Neuronal stem cell (in vitro differentiated cells): ENCODE measurements at regions not wholly inside any gene's neighbourhood (a gene's known extent, or its start where the extent isn't known, plus 50 kb on each side); places are given as distances from the start of the nearest gene placed in this dataset.

Experiments used
- DNase-seq: peaks from one replicate; pipeline ENCODE4 v3.0.0-alpha.2; 2013; ENCODE audit warnings: low spot score
- H2AFZ ChIP-seq: one replicate; pipeline ENCODE4 v1.6.1; 2013; ENCODE audit warnings: mild to moderate bottlenecking, low read length, inconsistent platforms
- H2AK5ac ChIP-seq: 2 replicates; pipeline ENCODE4 v1.6.1; 2013; ENCODE audit warnings: low read depth, mild to moderate bottlenecking, inconsistent platforms, low read length, moderate library complexity, mixed read lengths
- H2BK120ac ChIP-seq: 2 replicates; pipeline ENCODE4 v1.6.1; 2013; ENCODE audit warnings: low read depth, mild to moderate bottlenecking, inconsistent platforms, low read length, moderate library complexity, mixed read lengths
- H2BK12ac ChIP-seq: one replicate; pipeline ENCODE4 v1.6.1; 2013; ENCODE audit warnings: low read length, inconsistent platforms
- H2BK15ac ChIP-seq: 2 replicates; pipeline ENCODE4 v1.6.1; 2013; ENCODE audit warnings: mild to moderate bottlenecking, low read length, inconsistent platforms, mixed read lengths
- H2BK5ac ChIP-seq: one replicate; pipeline ENCODE4 v1.6.1; 2013; ENCODE audit warnings: inconsistent platforms, mild to moderate bottlenecking, low read length, moderate library complexity
- H3K14ac ChIP-seq: one replicate; pipeline ENCODE4 v1.6.1; 2013; ENCODE audit warnings: low read length, inconsistent platforms
- H3K18ac ChIP-seq: 2 replicates; pipeline ENCODE4 v1.6.1; 2013; ENCODE audit warnings: low read length, inconsistent platforms
- H3K23ac ChIP-seq: 2 replicates; pipeline ENCODE4 v1.6.1; 2013; ENCODE audit warnings: low read depth, mild to moderate bottlenecking, mixed read lengths, low read length, inconsistent platforms; ENCODE audit not compliant: poor library complexity
- H3K27ac ChIP-seq: replicated peaks from 3 replicates; pipeline ENCODE4 v1.5.1; 2013; ENCODE audit warnings: low read length, inconsistent platforms
- H3K27me3 ChIP-seq, 3 experiments: 2 replicates each; pipeline ENCODE4 v1.6.1; 2013; ENCODE audit warnings: low read length in 3 of 3, mild to moderate bottlenecking in 2 of 3, inconsistent platforms in 1 of 3, low read depth in 1 of 3, mixed read lengths in 1 of 3, moderate library complexity in 1 of 3; ENCODE audit not compliant: control insufficient read depth in 3 of 3, insufficient read depth in 3 of 3
- H3K36me3 ChIP-seq, 2 donors: replicated peaks in 1 of 2; 2 replicates each; pipeline ENCODE4 v1.6.1; 2013; ENCODE audit warnings: low read length in 2 of 2; ENCODE audit not compliant: control insufficient read depth in 2 of 2, insufficient read depth in 2 of 2
- H3K4ac ChIP-seq: 2 replicates; pipeline ENCODE4 v1.6.1; 2013; ENCODE audit warnings: inconsistent platforms, mild to moderate bottlenecking, low read length, moderate library complexity
- H3K4me1 ChIP-seq, 2 donors: 1 replicate in 1 of 2; 2 replicates in 1 of 2; pipeline ENCODE4 v1.6.1; 2013; ENCODE audit warnings: low read length in 2 of 2, low read depth in 1 of 2; ENCODE audit not compliant: control insufficient read depth in 2 of 2, insufficient read depth in 1 of 2
- H3K4me2 ChIP-seq: one replicate; pipeline ENCODE4 v1.6.1; 2013; ENCODE audit warnings: mild to moderate bottlenecking, low read length, inconsistent platforms; ENCODE audit not compliant: insufficient read depth, poor library complexity, severe bottlenecking
- H3K4me3 ChIP-seq, 2 donors: 2 replicates each; pipeline ENCODE4 v1.5.1; 2013; ENCODE audit warnings: low read length in 2 of 2, mild to moderate bottlenecking in 2 of 2, inconsistent platforms in 1 of 2, moderate library complexity in 1 of 2
- H3K79me1 ChIP-seq: one replicate; pipeline ENCODE4 v1.6.1; 2013; ENCODE audit warnings: low read depth, mild to moderate bottlenecking, inconsistent platforms, low read length, moderate library complexity
- H3K9ac ChIP-seq: one replicate; pipeline ENCODE4 v1.6.1; 2013; ENCODE audit warnings: mild to moderate bottlenecking, low read depth, low read length, inconsistent platforms; ENCODE audit not compliant: poor library complexity
- H3K9me3 ChIP-seq, 2 donors: replicated peaks in 1 of 2; 2 replicates each; pipeline versions ENCODE3 to v1.6.1; 2013; ENCODE audit warnings: low read length in 2 of 2, mild to moderate bottlenecking in 2 of 2, inconsistent platforms in 1 of 2, low read depth in 1 of 2, mixed read lengths in 1 of 2, moderate library complexity in 1 of 2; ENCODE audit not compliant: control insufficient read depth in 2 of 2, insufficient read depth in 1 of 2
- H4K8ac ChIP-seq: one replicate; pipeline ENCODE4 v1.6.1; 2013; ENCODE audit warnings: low read depth, mild to moderate bottlenecking, inconsistent platforms, low read length, moderate library complexity
- H4K91ac ChIP-seq: one replicate; pipeline ENCODE4 v1.6.1; 2013; ENCODE audit warnings: low read length, low read depth, mild to moderate bottlenecking, inconsistent platforms; ENCODE audit not compliant: poor library complexity
- WGBS, 2 donors: extraction: QIAGEN DNeasy Blood & Tissue Kit; methylation state at CpG; one replicate each; pipeline ENCODE4 v1.1.7; 2013; ENCODE audit warnings: missing lambda C conversion rate in 2 of 2, mixed read lengths in 1 of 2; ENCODE audit not compliant: insufficient read length in 2 of 2, insufficient replicate concordance in 1 of 2; ENCODE audit errors: extremely low coverage in 2 of 2; 5-methylcytosine and 5-hydroxymethylcytosine counted together

GRCh38 chr1:81209461-81209860 is 591.3 kb upstream of the ADGRL2 start:
- peak overlapping the region; percentile 51 for H3K27ac ChIP-seq
- no peak overlapping the region for H3K4me3 ChIP-seq
- H3K23ac ChIP-seq = no peak overlapping the region
- H3K4ac ChIP-seq = no peak overlapping the region
- H3K4me2 ChIP-seq = no peak overlapping the region
- no peak overlapping the region for H2AK5ac ChIP-seq
- no peak overlapping the region for H3K18ac ChIP-seq
- H3K9ac ChIP-seq = no peak overlapping the region
- no peaks in the 10 kb centered on the region for H3K79me1 ChIP-seq
- no peak overlapping the region for H3K14ac ChIP-seq
- H2BK5ac ChIP-seq = no peak overlapping the region
- no peak overlapping the region for H2BK12ac ChIP-seq
- no peak overlapping the region for H4K8ac ChIP-seq
- no peak for DNase-seq
- H3K36me3 ChIP-seq = no peaks in the 10 kb centered on the region
- H2BK15ac ChIP-seq = no peak overlapping the region
- H3K4me1 ChIP-seq = peaks cover 1 to 8% of the 10 kb centered on the region in 2 donors
- no peak overlapping the region for H2BK120ac ChIP-seq
- H3K27me3 ChIP-seq = no peaks in the 10 kb centered on the region
- H3K9me3 ChIP-seq = no peaks in the 10 kb centered on the region
- no peak overlapping the region for H2AFZ ChIP-seq
- no peak overlapping the region for H4K91ac ChIP-seq
- WGBS, 2 donors = no CpG with 5 or more reads among the region's 1 CpG

- Histone ChIP-seq H3K4me3 (no peak overlapping the region), H3K14ac (no peak overlapping the region), H3K9me3 (no peaks in the 10 kb centered on the region), H3K36me3 (no peaks in the 10 kb centered on the region), H3K18ac (peak overlapping the region; percentile 5), H3K27me3 (no peaks in the 10 kb centered on the region), H2BK120ac (no peak overlapping the region), H3K4me1 (peaks cover 1 to 13% of the 10 kb centered on the region in 2 donors), H3K4ac (no peak overlapping the region), H4K8ac (no peak overlapping the region), H3K4me2 (no peak overlapping the region), H3K9ac (no peak overlapping the region), H2AK5ac (no peak overlapping the region), H3K23ac (no peak overlapping the region), H3K79me1 (no peaks in the 10 kb centered on the region), H2AFZ (no peak overlapping the region), H2BK12ac (no peak overlapping the region), H2BK5ac (no peak overlapping the region), H2BK15ac (no peak overlapping the region), H4K91ac (no peak overlapping the region), H3K27ac (no peak overlapping the region)
- no CpG with 5 or more reads among the region's 13 CpGs for WGBS, 2 donors
- DNase-seq = no peak
Measured at GRCh38 chr1:81208441-81208840, 592.3 kb upstream of the ADGRL2 start.

DNA sequence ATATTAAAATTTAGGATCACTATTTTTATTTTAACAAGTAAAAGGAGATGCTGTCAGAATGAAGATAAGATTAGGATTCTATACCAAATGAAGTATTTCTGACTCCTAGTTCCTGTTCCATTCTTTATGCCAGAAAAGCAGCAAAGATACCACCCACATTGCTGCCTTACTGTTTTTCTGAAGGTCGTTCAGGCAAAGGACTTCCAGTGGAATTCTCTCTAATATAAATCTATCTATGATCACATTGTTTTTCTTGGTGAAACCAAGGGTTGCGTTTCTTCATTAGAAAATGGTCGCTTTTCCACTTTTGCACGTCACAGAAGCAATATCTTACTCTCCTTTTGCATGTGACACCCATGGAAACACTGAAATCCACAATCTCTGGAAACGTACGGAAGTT is 594.8 kb upstream of the ADGRL2 start:
- H3K9me3 ChIP-seq = no peaks in the 10 kb centered on the region
- H3K9ac ChIP-seq = no peak overlapping the region
- no peak overlapping the region for H3K4me3 ChIP-seq
- no peak overlapping the region for H4K8ac ChIP-seq
- H2AFZ ChIP-seq = no peak overlapping the region
- H3K23ac ChIP-seq = no peak overlapping the region
- H3K4me2 ChIP-seq = no peak overlapping the region
- no peak overlapping the region for H2BK120ac ChIP-seq
- H2BK12ac ChIP-seq = no peak overlapping the region
- no peaks in the 10 kb centered on the region for H3K79me1 ChIP-seq
- H3K27me3 ChIP-seq = no peaks in the 10 kb centered on the region
- no peak overlapping the region for H3K27ac ChIP-seq
- H3K4ac ChIP-seq = no peak overlapping the region
- peaks cover 0 to 26% of the 10 kb centered on the region in 2 donors for H3K4me1 ChIP-seq
- no CpG with 5 or more reads among the region's 6 CpGs for WGBS, 2 donors
- no peak for DNase-seq
- no peak overlapping the region for H2BK5ac ChIP-seq
- H2BK15ac ChIP-seq = no peak overlapping the region
- H2AK5ac ChIP-seq = no peak overlapping the region
- H4K91ac ChIP-seq = no peak overlapping the region
- no peak overlapping the region for H3K18ac ChIP-seq
- H3K14ac ChIP-seq = no peak overlapping the region
- H3K36me3 ChIP-seq = no peaks in the 10 kb centered on the region

DNA sequence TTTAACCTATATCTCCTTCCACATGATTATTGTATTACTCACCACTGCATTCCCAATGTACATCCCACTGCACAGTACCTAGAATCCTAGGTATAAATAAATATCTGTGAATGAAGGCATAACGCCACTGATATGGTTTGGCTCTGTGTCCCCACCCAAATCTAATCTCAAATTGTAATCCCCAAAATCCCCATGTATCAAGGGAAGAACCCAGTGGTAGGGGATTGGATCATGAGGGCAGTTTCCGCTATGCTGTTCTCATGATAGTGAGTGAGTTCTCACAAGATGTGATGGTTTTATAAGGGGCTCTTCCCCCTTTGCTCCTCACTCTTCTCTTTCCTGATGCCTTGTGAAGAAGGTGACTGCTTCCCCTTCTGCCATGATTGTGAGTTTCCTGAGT is 599.0 kb upstream of the ADGRL2 start:
- Histone ChIP-seq H2BK15ac (no peak overlapping the region), H3K9ac (no peak overlapping the region), H3K79me1 (no peaks in the 10 kb centered on the region), H3K36me3 (no peaks in the 10 kb centered on the region), H4K91ac (no peak overlapping the region), H3K4me3 (no peak overlapping the region), H3K27me3 (no peaks in the 10 kb centered on the region), H3K23ac (no peak overlapping the region), H3K27ac (no peak overlapping the region), H4K8ac (no peak overlapping the region), H3K14ac (no peak overlapping the region), H2BK5ac (no peak overlapping the region), H2AK5ac (no peak overlapping the region), H3K9me3 (no peaks in the 10 kb centered on the region), H2AFZ (no peak overlapping the region), H3K4me1 (peaks cover 0 to 26% of the 10 kb centered on the region in 2 donors), H2BK120ac (no peak overlapping the region), H3K4ac (no peak overlapping the region), H2BK12ac (no peak overlapping the region), H3K18ac (no peak overlapping the region), H3K4me2 (no peak overlapping the region)
- no peak for DNase-seq
- no CpG with 5 or more reads among the region's 2 CpGs for WGBS, 2 donors
